ENCODE measurements at regions not wholly inside any gene's neighbourhood (a gene's known extent, or its start where the extent isn't known, plus 50 kb on each side); places are given as distances from the start of the nearest gene placed in this dataset.
"Not testable (repeated sequence)": the region's sequence is repeated elsewhere in the genome, so short reads cannot be mapped to it uniquely, and the experiment has no call there.

- DNase-seq = no peak
Observed at GRCh38 chr6:25124216-25124715, 154.9 kb upstream of the CARMIL1 start.

- no peak for DNase-seq
Observed at GRCh38 chr6:25125736-25126135, 153.4 kb upstream of the CARMIL1 start.

- no peak for DNase-seq
Observed at GRCh38 chr6:25127076-25127837, 151.9 kb upstream of the CARMIL1 start.

GRCh38 chr6:25130518-25130917, 148.7 kb upstream of the CARMIL1 start:
- no peak for DNase-seq

- DNase-seq = no peak
Observed at GRCh38 chr6:25132934-25133333, 146.2 kb upstream of the CARMIL1 start.

- no peak for DNase-seq
Observed at GRCh38 chr6:25133568-25133967, 145.6 kb upstream of the CARMIL1 start.

- DNase-seq = no peak
Observed at GRCh38 chr6:25136854-25137253, 142.3 kb upstream of the CARMIL1 start.

- no peak for DNase-seq
Observed at GRCh38 chr6:25137480-25137879, 141.7 kb upstream of the CARMIL1 start.

GRCh38 chr6:25137916-25138232, 141.3 kb upstream of the CARMIL1 start:
- DNase-seq = no peak

GRCh38 chr6:25138233-25138933, 140.8 kb upstream of the CARMIL1 start:
- DNase-seq = peak; percentile 27

GRCh38 chr6:25138934-25139415, 140.2 kb upstream of the CARMIL1 start:
- DNase-seq = no peak

GRCh38 chr6:25139608-25140007, 139.6 kb upstream of the CARMIL1 start:
- DNase-seq = not testable (repeated sequence)

- DNase-seq = no peak
Observed at GRCh38 chr6:25142506-25142905, 136.7 kb upstream of the CARMIL1 start.

- DNase-seq = no peak
Observed at GRCh38 chr6:25144919-25145318, 134.3 kb upstream of the CARMIL1 start.

- no peak for DNase-seq
Observed at GRCh38 chr6:25147223-25147622, 132.0 kb upstream of the CARMIL1 start.

GRCh38 chr6:25150031-25150430, 129.1 kb upstream of the CARMIL1 start:
- no peak for DNase-seq

- no peak for DNase-seq
Observed at GRCh38 chr6:25150863-25151262, 128.3 kb upstream of the CARMIL1 start.

GRCh38 chr6:25153079-25153478, 126.1 kb upstream of the CARMIL1 start:
- DNase-seq = no peak

GRCh38 chr6:25154034-25154596, 125.1 kb upstream of the CARMIL1 start:
- no peak for DNase-seq

- no peak for DNase-seq
Observed at GRCh38 chr6:25155211-25155610, 124.0 kb upstream of the CARMIL1 start.

- DNase-seq = no peak
Observed at GRCh38 chr6:25156123-25156522, 123.1 kb upstream of the CARMIL1 start.

- no peak for DNase-seq
Observed at GRCh38 chr6:25157183-25157582, 122.0 kb upstream of the CARMIL1 start.

- DNase-seq = no peak
Observed at GRCh38 chr6:25157842-25158241, 121.3 kb upstream of the CARMIL1 start.
